ENCODE measurements at regions not wholly inside any gene's neighbourhood (a gene's known extent, or its start where the extent isn't known, plus 50 kb on each side); places are given as distances from the start of the nearest gene placed in this dataset.

DNA sequence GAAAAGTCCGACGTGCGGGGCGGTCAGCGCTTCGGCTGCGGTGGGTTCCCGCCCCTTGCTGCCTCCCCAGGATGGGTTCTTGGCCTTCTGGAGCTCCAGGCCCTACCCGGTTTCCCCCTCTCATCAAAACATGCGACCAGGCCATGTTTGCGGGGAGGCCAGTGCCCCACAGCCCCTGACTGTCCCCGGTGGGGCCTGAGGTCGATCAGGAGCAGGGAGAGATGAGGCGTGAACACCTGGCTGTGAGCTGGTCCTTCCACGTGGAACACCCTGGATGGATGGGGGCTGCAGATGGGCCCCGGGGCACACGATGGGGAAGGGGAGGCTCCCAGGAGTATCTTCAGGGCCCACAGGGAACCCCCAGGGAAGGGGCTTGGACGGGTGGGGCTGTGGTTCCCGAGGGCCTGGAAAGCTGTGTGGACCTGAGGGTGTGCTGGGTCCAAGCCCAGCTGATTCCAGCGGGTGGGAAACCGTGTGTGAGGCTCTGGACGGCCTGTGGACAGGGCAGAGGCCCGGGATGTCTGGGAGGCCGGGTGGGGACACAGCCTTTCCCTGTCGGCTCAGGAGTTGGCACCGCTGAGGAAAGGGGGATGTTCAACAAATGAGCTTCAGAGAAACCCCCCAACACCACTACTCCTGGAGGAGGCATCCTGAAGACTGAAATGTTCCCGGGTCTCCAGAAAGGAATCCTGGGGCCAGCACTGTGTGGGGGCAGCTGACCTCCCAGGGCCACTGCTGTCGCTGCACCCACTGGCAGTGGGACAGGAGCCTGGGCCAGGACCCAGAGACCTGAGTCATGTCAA is 187.0 kb upstream of the C14orf180 start:
- TF ChIP-seq EZH2 (IDR thresholded peaks at IDR 0.05): no peak
- TF ChIP-seq, protein P1, sequence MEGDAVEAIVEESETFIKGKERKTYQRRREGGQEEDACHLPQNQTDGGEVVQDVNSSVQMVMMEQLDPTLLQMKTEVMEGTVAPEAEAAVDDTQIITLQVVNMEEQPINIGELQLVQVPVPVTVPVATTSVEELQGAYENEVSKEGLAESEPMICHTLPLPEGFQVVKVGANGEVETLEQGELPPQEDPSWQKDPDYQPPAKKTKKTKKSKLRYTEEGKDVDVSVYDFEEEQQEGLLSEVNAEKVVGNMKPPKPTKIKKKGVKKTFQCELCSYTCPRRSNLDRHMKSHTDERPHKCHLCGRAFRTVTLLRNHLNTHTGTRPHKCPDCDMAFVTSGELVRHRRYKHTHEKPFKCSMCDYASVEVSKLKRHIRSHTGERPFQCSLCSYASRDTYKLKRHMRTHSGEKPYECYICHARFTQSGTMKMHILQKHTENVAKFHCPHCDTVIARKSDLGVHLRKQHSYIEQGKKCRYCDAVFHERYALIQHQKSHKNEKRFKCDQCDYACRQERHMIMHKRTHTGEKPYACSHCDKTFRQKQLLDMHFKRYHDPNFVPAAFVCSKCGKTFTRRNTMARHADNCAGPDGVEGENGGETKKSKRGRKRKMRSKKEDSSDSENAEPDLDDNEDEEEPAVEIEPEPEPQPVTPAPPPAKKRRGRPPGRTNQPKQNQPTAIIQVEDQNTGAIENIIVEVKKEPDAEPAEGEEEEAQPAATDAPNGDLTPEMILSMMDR (IDR thresholded peaks at IDR 0.05 in 2 of 3, conservative IDR thresholded peaks at IDR 0.05 in 1 of 3; ENCODE audit: borderline replicate concordance in 1 of 3, insufficient read depth in 1 of 3, low read depth in 2 of 3, low read length in 2 of 3): no peak
- TF ChIP-seq CEBPB (IDR thresholded peaks at IDR 0.05; ENCODE audit: low read depth): no peak
